ENCODE measurements at regions not wholly inside any gene's neighbourhood (a gene's known extent, or its start where the extent isn't known, plus 50 kb on each side); places are given as distances from the start of the nearest gene placed in this dataset.

- H3K18ac ChIP-seq (ENCODE audit: extremely low read depth, low read length) = no peak overlapping the region
- no peaks in the 10 kb centered on the region for H3K4me1 ChIP-seq (replicated peaks in 1 of 4; ENCODE audit: control insufficient read depth in 3 of 4, insufficient read depth in 4 of 4, low read length in 3 of 4)
- no peak overlapping the region for H4K91ac ChIP-seq (replicated peaks; ENCODE audit: insufficient read length, low read length)
- no peak overlapping the region for H4K5ac ChIP-seq (ENCODE audit: insufficient read length, low read depth, low read length)
- FAIRE-seq (no peak), DNase-seq (ENCODE audit: low read depth in 1 of 2, low spot score in 2 of 2) (no peak)
- no peak overlapping the region for H3K4me3 ChIP-seq (ENCODE audit: extremely low read depth in 1 of 4, insufficient read depth in 2 of 4, low read depth in 3 of 4, low read length in 4 of 4)
- ChIA-PET CTCF (ENCODE audit: partially characterized antibody) (no interaction called here), POLR2A (ENCODE audit: partially characterized antibody) (no interaction called here)
- no peak overlapping the region for H2BK5ac ChIP-seq (ENCODE audit: low read depth, low read length)
- no peaks in the 10 kb centered on the region for H3K79me1 ChIP-seq (ENCODE audit: low read depth, low read length)
- H3K23ac ChIP-seq (ENCODE audit: insufficient read length) = no peak overlapping the region
- H3K9me3 ChIP-seq (ENCODE audit: insufficient read depth in 2 of 2, low read depth in 1 of 2, low read length in 1 of 2) = no peaks in the 10 kb centered on the region
- no peak overlapping the region for H3K9ac ChIP-seq (replicated peaks in 1 of 4; ENCODE audit: extremely low read depth in 1 of 4, low read depth in 3 of 4, low read length in 3 of 4)
- no peak overlapping the region for H3K4me2 ChIP-seq (ENCODE audit: insufficient read depth in 1 of 2, low read depth in 2 of 2, low read length in 2 of 2)
- H3K27me3 ChIP-seq (replicated peaks in 1 of 4; ENCODE audit: control insufficient read depth in 3 of 4, extremely low read depth in 1 of 4, insufficient read depth in 3 of 4, low read length in 3 of 4) = peaks cover 0 to 1% (median 0%) of the 10 kb centered on the region in 4 experiments; a peak in 1 of 7 replicates
- H2AK5ac ChIP-seq (ENCODE audit: low read depth, low read length) = no peak overlapping the region
- no peak overlapping the region for H3K4ac ChIP-seq (replicated peaks; ENCODE audit: insufficient read length, low read depth, low read length)
- no peak overlapping the region for H4K8ac ChIP-seq (ENCODE audit: extremely low read depth, insufficient read depth, low read length)
- H2BK120ac ChIP-seq (replicated peaks; ENCODE audit: low read depth, low read length) = no peak overlapping the region
- no peak overlapping the region for H3K27ac ChIP-seq (ENCODE audit: low read depth, low read length)
- H2BK20ac ChIP-seq (ENCODE audit: low read length) = no peak overlapping the region
- no peak overlapping the region for H2AFZ ChIP-seq (ENCODE audit: low read length)
- no peaks in the 10 kb centered on the region for H4K20me1 ChIP-seq (replicated peaks in 1 of 2; ENCODE audit: control insufficient read depth in 1 of 2, insufficient read depth in 2 of 2, low read length in 2 of 2)
- H2BK15ac ChIP-seq (ENCODE audit: low read length) = no peak overlapping the region
- no peak overlapping the region for H2BK12ac ChIP-seq (ENCODE audit: low read depth, low read length)
- H3K36me3 ChIP-seq (ENCODE audit: control insufficient read depth in 2 of 4, insufficient read depth in 4 of 4, low read length in 3 of 4) = no peaks in the 10 kb centered on the region
- H3K56ac ChIP-seq (replicated peaks; ENCODE audit: insufficient read length, low read depth, low read length) = no peak overlapping the region
- TF ChIP-seq GTF2F1 (IDR thresholded peaks at IDR 0.05; ENCODE audit: borderline replicate concordance, low read depth, low read length) (no peak), RXRA (IDR thresholded peaks at IDR 0.05; ENCODE audit: insufficient read depth, low read depth, low read length) (no peak), BACH1 (IDR thresholded peaks at IDR 0.05; ENCODE audit: low read length) (no peak), TCF12 (IDR thresholded peaks at IDR 0.05; ENCODE audit: low read depth, low read length) (no peak), CBX5 (IDR thresholded peaks at IDR 0.05; ENCODE audit: low read depth, low read length) (no peak)
- TF ChIP-seq, protein P1, sequence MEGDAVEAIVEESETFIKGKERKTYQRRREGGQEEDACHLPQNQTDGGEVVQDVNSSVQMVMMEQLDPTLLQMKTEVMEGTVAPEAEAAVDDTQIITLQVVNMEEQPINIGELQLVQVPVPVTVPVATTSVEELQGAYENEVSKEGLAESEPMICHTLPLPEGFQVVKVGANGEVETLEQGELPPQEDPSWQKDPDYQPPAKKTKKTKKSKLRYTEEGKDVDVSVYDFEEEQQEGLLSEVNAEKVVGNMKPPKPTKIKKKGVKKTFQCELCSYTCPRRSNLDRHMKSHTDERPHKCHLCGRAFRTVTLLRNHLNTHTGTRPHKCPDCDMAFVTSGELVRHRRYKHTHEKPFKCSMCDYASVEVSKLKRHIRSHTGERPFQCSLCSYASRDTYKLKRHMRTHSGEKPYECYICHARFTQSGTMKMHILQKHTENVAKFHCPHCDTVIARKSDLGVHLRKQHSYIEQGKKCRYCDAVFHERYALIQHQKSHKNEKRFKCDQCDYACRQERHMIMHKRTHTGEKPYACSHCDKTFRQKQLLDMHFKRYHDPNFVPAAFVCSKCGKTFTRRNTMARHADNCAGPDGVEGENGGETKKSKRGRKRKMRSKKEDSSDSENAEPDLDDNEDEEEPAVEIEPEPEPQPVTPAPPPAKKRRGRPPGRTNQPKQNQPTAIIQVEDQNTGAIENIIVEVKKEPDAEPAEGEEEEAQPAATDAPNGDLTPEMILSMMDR (IDR thresholded peaks at IDR 0.05; ENCODE audit: control extremely low read depth in 1 of 3, insufficient read depth in 1 of 3, low read depth in 1 of 3, low read length in 3 of 3) = no peak
- TF ChIP-seq, protein P2, sequence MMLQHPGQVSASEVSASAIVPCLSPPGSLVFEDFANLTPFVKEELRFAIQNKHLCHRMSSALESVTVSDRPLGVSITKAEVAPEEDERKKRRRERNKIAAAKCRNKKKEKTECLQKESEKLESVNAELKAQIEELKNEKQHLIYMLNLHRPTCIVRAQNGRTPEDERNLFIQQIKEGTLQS (IDR thresholded peaks at IDR 0.05; ENCODE audit: insufficient read depth, low read depth, low read length) = no peak
- H3K14ac ChIP-seq (ENCODE audit: insufficient read length) = no peak overlapping the region
- H3K79me2 ChIP-seq (ENCODE audit: control insufficient read depth in 1 of 2, insufficient read depth in 2 of 2, low read length in 2 of 2) = no peaks in the 10 kb centered on the region
- no peaks in the 10 kb centered on the region for H3K23me2 ChIP-seq (ENCODE audit: low read depth, low read length)
Observed at GRCh38 chr5:130287438-130287837, 383.2 kb downstream of the CHSY3 start.

Measured in H1 (cell line).